Prostate gland (tissue), 2 donors: ENCODE measurements at regions not wholly inside any gene's neighbourhood (a gene's known extent, or its start where the extent isn't known, plus 50 kb on each side); places are given as distances from the start of the nearest gene placed in this dataset.

Experiments used
- DNase-seq: peaks from one replicate; pipeline ENCODE4 v3.0.0-alpha.2; 2019; ENCODE audit warnings: low spot score
- H3K27ac ChIP-seq, 2 donors: fragments of 200-600 bp; sonication (generic); 2 replicates each; pipeline ENCODE4 v1.5.1; 2017 to 2019
- H3K27me3 ChIP-seq: fragments of 200-600 bp; sonication (generic); replicated peaks from 2 replicates; pipeline ENCODE4 v1.5.1; 2019; ENCODE audit not compliant: insufficient read depth
- H3K36me3 ChIP-seq, 2 donors: fragments of 200-600 bp; sonication (generic); 1 replicate in 1 of 2; 2 replicates in 1 of 2; pipeline versions ENCODE4 v1.5.1 to v1.8.1; 2017 to 2019
- H3K4me1 ChIP-seq: fragments of 200-600 bp; sonication (generic); replicated peaks from 2 replicates; pipeline ENCODE4 v1.5.1; 2019
- H3K4me3 ChIP-seq, 2 donors: fragments of 200-600 bp; sonication (generic); 2 replicates each; pipeline ENCODE4 v1.5.1; 2017 to 2019
- H3K9me3 ChIP-seq: fragments of 200-600 bp; sonication (generic); 2 replicates; pipeline ENCODE4 v1.5.1; 2017
- POLR2A ChIP-seq: fragments of 450-650 bp; IDR thresholded peaks from one replicate; pipeline ENCODE4 v1.6.1; 2016; ENCODE audit warnings: antibody characterized with exemption, mild to moderate bottlenecking
- POLR2AphosphoS5 ChIP-seq: sonication (generic); formaldehyde crosslinking; IDR thresholded peaks from one replicate; pipeline ENCODE4 v1.6.1; 2017; ENCODE audit warnings: antibody characterized with exemption
- WGBS: methylation state at CpG from one replicate; pipeline ENCODE4 v1.1.5; 2018; 5-methylcytosine and 5-hydroxymethylcytosine counted together
- intact Hi-C: fragments of 100-400 bp; cut with DNase I; formaldehyde crosslinking; loops from one replicate; pipeline ENCODE4 v1.14.2; 2022
- TF ChIP-seq, protein P1 (sequence below), 4 experiments: fragments of 200-600 bp in 2 of 4; fragments of 450-650 bp in 2 of 4; sonication (generic) in 2 of 4; IDR thresholded peaks; 1 replicate in 3 of 4; 2 replicates in 1 of 4; pipeline ENCODE4 v1.5.1; 2016 to 2019; ENCODE audit warnings: antibody characterized with exemption in 4 of 4, mild to moderate bottlenecking in 2 of 4, moderate library complexity in 2 of 4

DNA sequence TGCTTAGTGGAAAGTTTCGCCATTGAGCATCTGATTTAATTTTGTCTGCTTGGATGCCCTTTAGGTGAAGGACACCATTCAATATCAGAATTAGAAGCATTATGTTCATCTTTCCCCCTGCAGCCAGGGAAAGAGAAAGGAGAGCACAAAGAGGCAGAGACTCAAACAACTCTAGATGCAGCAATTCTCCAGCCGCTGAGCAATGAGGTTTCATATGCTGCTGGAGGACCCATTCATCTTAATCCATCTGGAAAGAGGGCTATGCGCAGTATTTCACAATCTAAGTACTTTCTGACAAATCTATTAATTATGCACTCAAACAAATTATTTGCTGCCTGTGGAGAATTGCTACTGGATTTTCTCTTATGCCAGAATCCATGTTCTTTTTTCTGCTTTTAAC, 527.0 kb upstream of the TUSC1 start:
- Histone ChIP-seq H3K4me3 (no peak overlapping the region), H3K27ac (no peak overlapping the region), H3K27me3 (no peaks in the 10 kb centered on the region), H3K4me1 (no peaks in the 10 kb centered on the region), H3K9me3 (no peaks in the 10 kb centered on the region), H3K36me3 (no peaks in the 10 kb centered on the region)
- no peak for DNase-seq
- TF ChIP-seq, protein P1, sequence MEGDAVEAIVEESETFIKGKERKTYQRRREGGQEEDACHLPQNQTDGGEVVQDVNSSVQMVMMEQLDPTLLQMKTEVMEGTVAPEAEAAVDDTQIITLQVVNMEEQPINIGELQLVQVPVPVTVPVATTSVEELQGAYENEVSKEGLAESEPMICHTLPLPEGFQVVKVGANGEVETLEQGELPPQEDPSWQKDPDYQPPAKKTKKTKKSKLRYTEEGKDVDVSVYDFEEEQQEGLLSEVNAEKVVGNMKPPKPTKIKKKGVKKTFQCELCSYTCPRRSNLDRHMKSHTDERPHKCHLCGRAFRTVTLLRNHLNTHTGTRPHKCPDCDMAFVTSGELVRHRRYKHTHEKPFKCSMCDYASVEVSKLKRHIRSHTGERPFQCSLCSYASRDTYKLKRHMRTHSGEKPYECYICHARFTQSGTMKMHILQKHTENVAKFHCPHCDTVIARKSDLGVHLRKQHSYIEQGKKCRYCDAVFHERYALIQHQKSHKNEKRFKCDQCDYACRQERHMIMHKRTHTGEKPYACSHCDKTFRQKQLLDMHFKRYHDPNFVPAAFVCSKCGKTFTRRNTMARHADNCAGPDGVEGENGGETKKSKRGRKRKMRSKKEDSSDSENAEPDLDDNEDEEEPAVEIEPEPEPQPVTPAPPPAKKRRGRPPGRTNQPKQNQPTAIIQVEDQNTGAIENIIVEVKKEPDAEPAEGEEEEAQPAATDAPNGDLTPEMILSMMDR (IDR thresholded peaks at IDR 0.05) = no peak
- TF ChIP-seq POLR2A (no peak), POLR2AphosphoS5 (no peak)
- WGBS = 92% methylated on average over 3 of the region's 3 CpGs
- intact Hi-C loops = no loop called here

DNA sequence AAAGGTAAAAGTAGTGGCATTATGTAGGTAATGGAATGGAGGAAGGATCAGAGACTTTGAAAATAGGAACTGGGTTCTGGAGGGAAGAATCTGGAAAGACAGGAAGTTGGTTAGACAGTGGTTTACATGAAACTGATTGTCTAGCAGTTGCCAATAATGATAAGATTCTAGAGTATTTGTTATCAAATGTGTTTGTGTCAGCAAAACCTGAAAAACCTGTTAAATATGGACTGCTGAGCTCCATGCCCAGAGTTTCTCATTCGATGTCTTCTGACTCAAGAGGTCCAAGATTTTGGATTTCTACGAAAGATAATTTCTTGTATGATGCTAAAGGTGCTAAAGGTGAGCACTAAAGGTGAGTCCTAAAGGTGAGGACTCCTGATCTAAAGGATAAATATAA, 515.0 kb upstream of the TUSC1 start:
- intact Hi-C loops = no loop called here
- TF ChIP-seq POLR2AphosphoS5 (no peak), POLR2A (no peak)
- TF ChIP-seq, protein P1 (IDR thresholded peaks at IDR 0.05) = no peak
- no peaks in the 10 kb centered on the region for H3K27me3 ChIP-seq
- H3K9me3 ChIP-seq = no peaks in the 10 kb centered on the region
- H3K4me1 ChIP-seq = no peaks in the 10 kb centered on the region
- H3K27ac ChIP-seq = no peak overlapping the region
- no peaks in the 10 kb centered on the region for H3K36me3 ChIP-seq
- no peak overlapping the region for H3K4me3 ChIP-seq
- DNase-seq = no peak
- 93% methylated on average over 2 of the region's 2 CpGs for WGBS

DNA sequence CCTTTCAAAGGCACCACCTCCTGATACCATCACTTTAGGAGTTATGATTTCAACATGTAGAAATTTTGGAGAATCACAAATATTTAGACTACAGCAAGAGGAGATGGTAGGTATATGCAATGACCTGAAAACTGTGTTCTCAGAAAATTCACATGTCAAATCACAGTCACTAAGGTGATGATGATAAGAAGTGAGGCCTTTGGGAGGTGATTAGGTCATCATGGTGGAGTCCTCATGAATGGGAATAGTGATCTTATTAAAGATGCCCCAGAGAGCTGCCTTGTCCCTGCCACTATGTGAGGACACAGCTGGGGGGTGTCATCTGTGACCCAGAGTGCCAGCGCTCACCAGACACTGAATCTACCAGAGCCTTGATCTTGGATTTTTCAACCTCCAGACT, 513.5 kb upstream of the TUSC1 start:
- H3K9me3 ChIP-seq = no peaks in the 10 kb centered on the region
- H3K4me3 ChIP-seq = no peak overlapping the region
- WGBS = 94% methylated on average over 1 of the region's 1 CpG
- H3K36me3 ChIP-seq = no peaks in the 10 kb centered on the region
- TF ChIP-seq POLR2AphosphoS5 = no peak
- TF ChIP-seq, protein P1 (IDR thresholded peaks at IDR 0.05) = no peak
- TF ChIP-seq POLR2A = no peak
- DNase-seq = no peak
- no peak overlapping the region for H3K27ac ChIP-seq
- intact Hi-C loops = no loop called here
- H3K4me1 ChIP-seq = no peaks in the 10 kb centered on the region
- H3K27me3 ChIP-seq = no peaks in the 10 kb centered on the region

DNA sequence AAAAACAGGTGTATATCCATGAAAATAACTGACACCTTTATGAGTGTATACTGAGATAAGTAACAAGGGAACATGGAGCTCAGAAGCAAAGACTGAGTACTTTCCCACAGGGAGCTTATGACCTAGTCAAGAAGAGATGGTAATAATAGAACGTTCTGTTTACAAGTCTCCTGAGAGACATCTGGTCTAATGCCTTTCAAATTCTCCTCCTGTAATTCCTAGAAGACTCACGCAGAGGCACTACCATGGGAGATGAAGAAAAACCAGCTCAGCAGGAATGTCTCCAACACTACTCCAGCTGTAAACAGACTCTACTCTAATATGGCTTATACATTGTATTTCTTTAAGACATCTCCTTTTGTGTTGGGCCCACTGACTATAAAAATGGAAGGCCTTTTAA, 503.6 kb upstream of the TUSC1 start:
- no peaks in the 10 kb centered on the region for H3K4me1 ChIP-seq
- no peak overlapping the region for H3K27ac ChIP-seq
- 26% methylated on average over 2 of the region's 2 CpGs for WGBS
- intact Hi-C loops = no loop called here
- no peak for DNase-seq
- no peaks in the 10 kb centered on the region for H3K9me3 ChIP-seq
- H3K36me3 ChIP-seq = no peaks in the 10 kb centered on the region
- TF ChIP-seq POLR2A (no peak), POLR2AphosphoS5 (no peak)
- TF ChIP-seq, protein P1 (IDR thresholded peaks at IDR 0.05) = no peak
- H3K27me3 ChIP-seq = no peaks in the 10 kb centered on the region
- no peak overlapping the region for H3K4me3 ChIP-seq

DNA sequence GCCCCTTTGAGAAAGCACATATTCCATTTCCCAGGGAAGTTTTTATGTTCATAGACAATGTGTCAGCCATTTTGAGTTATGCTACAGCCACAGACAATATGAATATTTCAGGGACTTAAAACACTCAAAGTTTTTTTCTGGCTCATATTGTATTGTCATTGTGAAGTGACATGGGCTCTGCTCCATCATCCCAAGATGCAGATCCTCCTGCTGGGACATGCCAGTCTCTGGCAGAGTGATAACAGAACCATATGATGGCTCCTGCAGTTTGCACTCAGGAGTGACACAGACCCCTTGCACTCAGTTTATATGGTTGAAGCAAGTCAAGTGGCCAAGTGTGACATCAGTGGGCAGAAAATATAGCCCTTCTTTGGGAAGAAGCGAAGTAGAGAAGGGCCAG, 498.4 kb upstream of the TUSC1 start:
- TF ChIP-seq, protein P1 (IDR thresholded peaks at IDR 0.05) = no peak
- 100% methylated on average over 1 of the region's 1 CpG for WGBS
- intact Hi-C loops = no loop called here
- no peaks in the 10 kb centered on the region for H3K36me3 ChIP-seq
- no peaks in the 10 kb centered on the region for H3K4me1 ChIP-seq
- no peak overlapping the region for H3K27ac ChIP-seq
- no peaks in the 10 kb centered on the region for H3K9me3 ChIP-seq
- no peak overlapping the region for H3K4me3 ChIP-seq
- no peaks in the 10 kb centered on the region for H3K27me3 ChIP-seq
- no peak for DNase-seq
